SK-N-SH (cell line): ENCODE measurements at regions not wholly inside any gene's neighbourhood (a gene's known extent, or its start where the extent isn't known, plus 50 kb on each side); places are given as distances from the start of the nearest gene placed in this dataset.
"Not testable (repeated sequence)": the region's sequence is repeated elsewhere in the genome, so short reads cannot be mapped to it uniquely, and the experiment has no call there.

Source experiments
- CTCF ChIA-PET: fragments of 300-600, 350-600 bp; formaldehyde crosslinking; extraction: SDS; loops from one replicate; lab custom pipeline; 2021; lab: Yijun Ruan, JAX
- POLR2A ChIA-PET: fragments of 350-600 bp; sonication (Branson Sonifier 250); formaldehyde crosslinking; extraction: SDS; loops from one replicate; lab custom pipeline; 2020; ENCODE audit warnings: antibody characterized with exemption, inconsistent platforms; lab: Yijun Ruan, JAX
- DNase-seq: peaks from one replicate; pipeline ENCODE4 v3.0.0; 2012
- H2AFZ ChIP-seq: fragments of 200-600 bp; sonication (generic); 2 replicates; pipeline ENCODE4 v1.8.1; 2016; ENCODE audit warnings: antibody characterized with exemption, mild to moderate bottlenecking, low read depth
- H3F3A ChIP-seq: fragments of 200-600 bp; sonication (generic); replicated peaks from 2 replicates; pipeline ENCODE3; 2016; ENCODE audit warnings: antibody characterized with exemption, mild to moderate bottlenecking; ENCODE audit not compliant: insufficient read depth
- H3K27ac ChIP-seq, 2 experiments: fragments of 200-500 bp in 1 of 2; fragments of 200-600 bp in 1 of 2; sonication (Bioruptor generic) in 1 of 2; sonication (generic), shearing (Covaris generic) in 1 of 2; 2 replicates each; pipeline versions ENCODE4 v1.5.1 to v1.6.1; 2014 to 2016; ENCODE audit warnings: low read depth in 2 of 2, inconsistent platforms in 1 of 2, low read length in 1 of 2, mild to moderate bottlenecking in 1 of 2, mixed read lengths in 1 of 2
- H3K27me3 ChIP-seq: fragments of 200-600 bp; sonication (generic), shearing (Covaris generic); 2 replicates; pipeline ENCODE4 v1.6.1; 2016; ENCODE audit warnings: mixed run types; ENCODE audit not compliant: insufficient read depth
- H3K36me3 ChIP-seq, 2 experiments: fragments of 200-500 bp in 1 of 2; fragments of 200-600 bp in 1 of 2; sonication (Bioruptor generic) in 1 of 2; sonication (generic) in 1 of 2; replicated peaks in 1 of 2; 2 replicates each; pipeline versions ENCODE3 to v1.5.1; 2014 to 2016; ENCODE audit warnings: low read length in 1 of 2, mild to moderate bottlenecking in 1 of 2; ENCODE audit not compliant: insufficient read depth in 2 of 2, control insufficient read depth in 1 of 2
- H3K4me1 ChIP-seq, 2 experiments: fragments of 200-500 bp in 1 of 2; fragments of 200-600 bp in 1 of 2; sonication (Bioruptor generic) in 1 of 2; sonication (generic), shearing (Covaris generic) in 1 of 2; 2 replicates each; pipeline versions ENCODE4 v1.5.1 to v1.6.1; 2014 to 2016; ENCODE audit warnings: low read depth in 1 of 2, low read length in 1 of 2, mixed run types in 1 of 2; ENCODE audit not compliant: insufficient read depth in 2 of 2, control insufficient read depth in 1 of 2
- H3K4me2 ChIP-seq: fragments of 200-600 bp; sonication (generic), shearing (Covaris generic); 2 replicates; pipeline ENCODE4 v1.6.1; 2017; ENCODE audit warnings: mixed run types
- H3K4me3 ChIP-seq, 2 experiments: fragments of 200-500 bp in 1 of 2; fragments of 200-600 bp in 1 of 2; sonication (Bioruptor generic) in 1 of 2; sonication (generic), shearing (Covaris generic) in 1 of 2; 2 replicates each; pipeline versions ENCODE4 v1.5.1 to v1.8.1; 2014 to 2016; ENCODE audit warnings: low read depth in 2 of 2, inconsistent platforms in 1 of 2, low read length in 1 of 2, mild to moderate bottlenecking in 1 of 2, mixed read lengths in 1 of 2, moderate library complexity in 1 of 2
- H3K79me2 ChIP-seq: fragments of 200-600 bp; sonication (generic); 2 replicates; pipeline ENCODE4 v1.8.1; 2017; ENCODE audit warnings: mild to moderate bottlenecking; ENCODE audit not compliant: insufficient read depth
- H3K9ac ChIP-seq: fragments of 200-600 bp; sonication (generic); 2 replicates; pipeline ENCODE4 v1.6.1; 2017; ENCODE audit warnings: mixed run types
- H3K9me2 ChIP-seq: fragments of 200-600 bp; sonication (generic); 2 replicates; pipeline ENCODE4 v1.6.1; 2017; ENCODE audit warnings: mixed run types
- H3K9me3 ChIP-seq: fragments of 200-600 bp; sonication (generic); 2 replicates; pipeline ENCODE4 v1.6.1; 2017; ENCODE audit warnings: mixed run types, mild to moderate bottlenecking, moderate library complexity
- H4K20me1 ChIP-seq: fragments of 200-600 bp; sonication (generic); 2 replicates; pipeline ENCODE4 v1.6.1; 2017; ENCODE audit warnings: mild to moderate bottlenecking, mixed run types; ENCODE audit not compliant: insufficient read depth
- CHD2 ChIP-seq: fragments of 150-350 bp; IDR thresholded peaks from 2 replicates; pipeline ENCODE4 v1.6.1; 2018; ENCODE audit warnings: low read length; ENCODE audit not compliant: partially characterized antibody
- ELF1 ChIP-seq: IDR thresholded peaks from 2 replicates; pipeline ENCODE4 v1.4.0; 2012
- EP300 ChIP-seq, 2 experiments: IDR thresholded peaks; 2 replicates each; pipeline versions ENCODE4 v1.4.0 to v1.6.1; 2012; ENCODE audit warnings: borderline replicate concordance in 1 of 2, low read depth in 1 of 2, low read length in 1 of 2
- EZH2phosphoT487 ChIP-seq: fragments of 200-600 bp; sonication (generic); IDR thresholded peaks from 2 replicates; pipeline ENCODE4 v1.6.1; 2017; ENCODE audit warnings: low read depth, mixed run types, mild to moderate bottlenecking, antibody characterized with exemption, moderate library complexity, borderline replicate concordance
- FOXM1 ChIP-seq: IDR thresholded peaks from 2 replicates; pipeline ENCODE4 v1.4.0; 2012; ENCODE audit warnings: low read depth, mild to moderate bottlenecking
- GATA2 ChIP-seq: sonication (generic); formaldehyde crosslinking; IDR thresholded peaks from 2 replicates; pipeline ENCODE4 v1.5.0; 2020; ENCODE audit warnings: mild to moderate bottlenecking, missing genetic modification reagents
- MXI1 ChIP-seq: IDR thresholded peaks from 2 replicates; pipeline ENCODE4 v1.6.1; 2012; ENCODE audit warnings: mild to moderate bottlenecking, low read depth, low read length, improper control_type of control experiment
- RXRA ChIP-seq: IDR thresholded peaks from 2 replicates; pipeline ENCODE4 v1.4.0; 2012; ENCODE audit warnings: low read depth, mild to moderate bottlenecking, borderline replicate concordance
- SIN3A ChIP-seq: IDR thresholded peaks from 2 replicates; pipeline ENCODE4 v1.6.1; 2012; ENCODE audit warnings: low read depth, mild to moderate bottlenecking, low read length, moderate library complexity, borderline replicate concordance
- TAF1 ChIP-seq: IDR thresholded peaks from 2 replicates; pipeline ENCODE4 v1.6.1; 2012; ENCODE audit warnings: low read depth, mild to moderate bottlenecking, low read length, moderate library complexity, borderline replicate concordance
- WGBS: methylation state at CpG from one replicate; pipeline ENCODE4 v1.1.6; 2017; ENCODE audit warnings: low lambda C conversion rate; 5-methylcytosine and 5-hydroxymethylcytosine counted together
- TF ChIP-seq, protein P1 (sequence below): IDR thresholded peaks from 2 replicates; pipeline ENCODE4; 2012
- TF ChIP-seq, protein P2 (sequence below): IDR thresholded peaks from 2 replicates; pipeline ENCODE4 v1.4.0; 2012; ENCODE audit warnings: low read depth, borderline replicate concordance
- TF ChIP-seq, protein P3 (sequence below): IDR thresholded peaks from 2 replicates; pipeline ENCODE4 v1.4.0; 2012; ENCODE audit warnings: low read depth

DNA sequence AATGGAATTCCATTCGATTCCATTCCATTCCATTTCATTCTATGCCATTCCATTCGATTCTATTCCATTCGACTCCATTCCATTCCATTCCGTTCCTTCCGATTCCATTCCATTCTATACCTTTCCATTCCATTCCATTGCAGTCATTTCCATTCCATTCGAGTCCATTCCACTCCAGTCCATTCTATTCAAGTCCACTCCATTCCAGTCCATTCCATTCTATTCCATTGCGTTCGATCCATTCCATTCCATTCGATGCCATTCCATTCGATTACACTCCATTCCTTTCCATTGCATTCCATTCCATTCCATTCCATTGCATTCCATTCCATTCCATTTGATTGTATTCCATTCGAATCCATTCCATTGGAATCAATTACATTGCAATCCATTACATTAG, 1119.8 kb downstream of the RPIA start:
- no peaks in the 10 kb centered on the region for H3F3A ChIP-seq
- no peaks in the 10 kb centered on the region for H3K79me2 ChIP-seq
- H3K27ac ChIP-seq, result no peak overlapping the region
- no peak overlapping the region for H3K4me3 ChIP-seq
- H3K9ac ChIP-seq, result no peak overlapping the region
- H3K4me2 ChIP-seq, result no peak overlapping the region
- H3K9me3 ChIP-seq, result peaks cover 5% of the 10 kb centered on the region; the same call in 1 of the 2 replicates
- WGBS, result 20% methylated on average over 11 of the region's 11 CpGs
- CTCF ChIA-PET, result no interaction called here
- H3K27me3 ChIP-seq, result no peaks in the 10 kb centered on the region
- no peak overlapping the region for H2AFZ ChIP-seq
- POLR2A ChIA-PET, result no interaction called here
- no peaks in the 10 kb centered on the region for H4K20me1 ChIP-seq
- no peaks in the 10 kb centered on the region for H3K4me1 ChIP-seq
- no peak for DNase-seq
- TF ChIP-seq SIN3A (no peak), FOXM1 (no peak), RXRA (no peak), CHD2 (no peak), ELF1 (no peak), TAF1 (no peak), MXI1 (no peak), EP300 (IDR thresholded peaks at IDR 0.05; ENCODE audit: borderline replicate concordance in 1 of 2, low read depth in 1 of 2, low read length in 1 of 2) (no peak), EZH2phosphoT487 (no peak), GATA2 (CRISPR knock-in tag) (no peak)
- TF ChIP-seq, protein P1, sequence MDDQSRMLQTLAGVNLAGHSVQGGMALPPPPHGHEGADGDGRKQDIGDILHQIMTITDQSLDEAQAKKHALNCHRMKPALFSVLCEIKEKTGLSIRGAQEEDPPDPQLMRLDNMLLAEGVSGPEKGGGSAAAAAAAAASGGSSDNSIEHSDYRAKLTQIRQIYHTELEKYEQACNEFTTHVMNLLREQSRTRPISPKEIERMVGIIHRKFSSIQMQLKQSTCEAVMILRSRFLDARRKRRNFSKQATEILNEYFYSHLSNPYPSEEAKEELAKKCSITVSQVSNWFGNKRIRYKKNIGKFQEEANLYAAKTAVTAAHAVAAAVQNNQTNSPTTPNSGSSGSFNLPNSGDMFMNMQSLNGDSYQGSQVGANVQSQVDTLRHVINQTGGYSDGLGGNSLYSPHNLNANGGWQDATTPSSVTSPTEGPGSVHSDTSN, result no peak
- TF ChIP-seq, protein P2, sequence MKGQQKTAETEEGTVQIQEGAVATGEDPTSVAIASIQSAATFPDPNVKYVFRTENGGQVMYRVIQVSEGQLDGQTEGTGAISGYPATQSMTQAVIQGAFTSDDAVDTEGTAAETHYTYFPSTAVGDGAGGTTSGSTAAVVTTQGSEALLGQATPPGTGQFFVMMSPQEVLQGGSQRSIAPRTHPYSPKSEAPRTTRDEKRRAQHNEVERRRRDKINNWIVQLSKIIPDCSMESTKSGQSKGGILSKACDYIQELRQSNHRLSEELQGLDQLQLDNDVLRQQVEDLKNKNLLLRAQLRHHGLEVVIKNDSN, result no peak
- TF ChIP-seq, protein P3, sequence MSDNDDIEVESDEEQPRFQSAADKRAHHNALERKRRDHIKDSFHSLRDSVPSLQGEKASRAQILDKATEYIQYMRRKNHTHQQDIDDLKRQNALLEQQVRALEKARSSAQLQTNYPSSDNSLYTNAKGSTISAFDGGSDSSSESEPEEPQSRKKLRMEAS, result no peak
- TF ChIP-seq, all 33 proteins: peak for 0
- no peaks in the 10 kb centered on the region for H3K36me3 ChIP-seq
- H3K9me2 ChIP-seq, result no peaks in the 10 kb centered on the region

DNA sequence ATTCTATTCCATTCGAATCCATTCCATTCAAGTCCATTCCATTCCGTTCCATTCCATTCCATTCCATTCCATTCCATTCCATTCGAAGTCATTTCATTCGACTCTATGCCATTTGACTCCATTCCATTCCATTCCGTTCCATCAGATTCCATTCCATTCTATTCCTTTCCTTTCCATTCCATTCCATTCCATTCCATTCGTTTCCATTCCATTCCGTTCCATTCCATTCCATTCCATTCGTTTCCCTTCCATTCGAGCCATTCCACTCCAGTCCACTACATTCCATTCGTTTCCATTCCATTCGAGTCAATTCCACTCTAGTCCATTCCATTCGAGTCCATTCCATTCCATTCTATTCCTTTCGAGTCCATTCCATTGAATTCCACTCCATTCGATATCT, 1120.4 kb downstream of the RPIA start:
- H3F3A ChIP-seq, H4K20me1 ChIP-seq, POLR2A ChIA-PET, H3K9me3 ChIP-seq, DNase-seq, H3K4me1 ChIP-seq, H3K79me2 ChIP-seq, H2AFZ ChIP-seq, H3K4me3 ChIP-seq, CTCF ChIA-PET, H3K9ac ChIP-seq, H3K27me3 ChIP-seq, H3K27ac ChIP-seq, H3K9me2 ChIP-seq, H3K36me3 ChIP-seq, H3K4me2 ChIP-seq: not testable (repeated sequence)
- 7% methylated on average over 14 of the region's 14 CpGs for WGBS

DNA sequence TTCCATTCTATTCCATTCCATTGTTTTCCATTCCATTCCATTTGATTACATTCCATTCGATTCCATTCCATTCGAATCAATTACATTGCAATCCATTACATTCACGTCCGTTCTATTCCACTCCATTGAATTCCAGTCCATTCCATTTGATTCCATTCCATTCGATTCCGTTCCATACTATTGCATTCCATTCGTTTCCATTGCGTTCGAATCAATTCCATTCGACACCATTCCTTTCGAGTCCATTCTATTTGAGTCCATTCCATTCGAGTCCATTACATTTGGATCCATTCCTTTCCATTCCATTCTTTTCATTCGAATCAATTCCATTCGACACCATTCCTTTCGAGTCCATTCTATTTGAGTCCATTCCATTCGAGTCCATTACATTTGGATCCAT, 1122.9 kb downstream of the RPIA start:
- H3K36me3 ChIP-seq, H3K9ac ChIP-seq, H2AFZ ChIP-seq, H4K20me1 ChIP-seq, H3K79me2 ChIP-seq, H3K4me2 ChIP-seq, H3K9me3 ChIP-seq, H3K9me2 ChIP-seq, H3K27me3 ChIP-seq, H3K4me1 ChIP-seq, POLR2A ChIA-PET, H3K4me3 ChIP-seq, DNase-seq, H3F3A ChIP-seq, CTCF ChIA-PET, H3K27ac ChIP-seq: not testable (repeated sequence)
- WGBS, result 35% methylated on average over 16 of the region's 16 CpGs
